Hindlimb muscle (tissue), 1 donor: ENCODE measurements at regions not wholly inside any gene's neighbourhood (a gene's known extent, or its start where the extent isn't known, plus 50 kb on each side); places are given as distances from the start of the nearest gene placed in this dataset.
"Not testable (repeated sequence)": the region's sequence is repeated elsewhere in the genome, so short reads cannot be mapped to it uniquely, and the experiment has no call there.

Source experiments
- DNase-seq: peaks from one replicate; pipeline ENCODE4 v3.0.0-alpha.2; 2013

GRCh38 chr10:64881257-64881656 lies 1360.1 kb downstream of the REEP3 start:
- DNase-seq = no peak

- no peak for DNase-seq
Measured at GRCh38 chr10:64896582-64896981, 1375.4 kb downstream of the REEP3 start.

GRCh38 chr10:64906311-64906710 lies 1385.1 kb downstream of the REEP3 start:
- DNase-seq = not testable (repeated sequence)

- DNase-seq = not testable (repeated sequence)
Measured at GRCh38 chr10:64924306-64924705, 1403.1 kb downstream of the REEP3 start.

- DNase-seq = no peak
Measured at GRCh38 chr10:64952042-64952441, 1430.8 kb downstream of the REEP3 start.

- no peak for DNase-seq
Measured at GRCh38 chr10:64956441-64956840, 1435.2 kb downstream of the REEP3 start.

- no peak for DNase-seq
Measured at GRCh38 chr10:64959116-64959515, 1437.9 kb downstream of the REEP3 start.

GRCh38 chr10:64959883-64960282 lies 1438.7 kb downstream of the REEP3 start:
- DNase-seq = no peak

- no peak for DNase-seq
Measured at GRCh38 chr10:64973391-64973790, 1452.2 kb downstream of the REEP3 start.

- no peak for DNase-seq
Measured at GRCh38 chr10:64976150-64976549, 1454.9 kb downstream of the REEP3 start.

GRCh38 chr10:64977915-64978314 lies 1456.7 kb downstream of the REEP3 start:
- DNase-seq = no peak

- no peak for DNase-seq
Measured at GRCh38 chr10:64996886-64997285, 1475.7 kb downstream of the REEP3 start.

- no peak for DNase-seq
Measured at GRCh38 chr10:65010845-65011244, 1489.6 kb downstream of the REEP3 start.

- no peak for DNase-seq
Measured at GRCh38 chr10:65017523-65017922, 1496.3 kb downstream of the REEP3 start.

- DNase-seq = no peak
Measured at GRCh38 chr10:65024886-65025285, 1503.7 kb downstream of the REEP3 start.

GRCh38 chr10:65030263-65030662 lies 1509.1 kb downstream of the REEP3 start:
- DNase-seq = no peak

GRCh38 chr10:65032867-65033769 lies 1511.9 kb downstream of the REEP3 start:
- peak; percentile 9 for DNase-seq

- no peak for DNase-seq
Measured at GRCh38 chr10:65033957-65034356, 1512.8 kb downstream of the REEP3 start.

- no peak for DNase-seq
Measured at GRCh38 chr10:65040796-65041195, 1519.6 kb downstream of the REEP3 start.

GRCh38 chr10:65041307-65041706 lies 1520.1 kb downstream of the REEP3 start:
- DNase-seq = no peak

- no peak for DNase-seq
Measured at GRCh38 chr10:65042496-65042895, 1521.3 kb downstream of the REEP3 start.

- no peak for DNase-seq
Measured at GRCh38 chr10:65046831-65047230, 1525.6 kb downstream of the REEP3 start.

GRCh38 chr10:65052111-65052510 lies 1530.9 kb downstream of the REEP3 start:
- DNase-seq = not testable (repeated sequence)

GRCh38 chr10:65053397-65053796 lies 1532.2 kb downstream of the REEP3 start:
- DNase-seq = not testable (repeated sequence)
